HFFc6 (cell line): ENCODE measurements at regions not wholly inside any gene's neighbourhood (a gene's known extent, or its start where the extent isn't known, plus 50 kb on each side); places are given as distances from the start of the nearest gene placed in this dataset.

ENCODE experiments used
- DNase-seq: peaks from one replicate; pipeline ENCODE4 v3.0.0-alpha.2; 2018
- H3K27ac Mint-ChIP-seq: 2 replicates; pipeline ENCODE4 v1.8.0; 2020; ENCODE audit warnings: mild to moderate bottlenecking, mixed read lengths
- H3K27me3 Mint-ChIP-seq: 2 replicates; pipeline ENCODE4 v1.8.0; 2021; ENCODE audit warnings: mild to moderate bottlenecking, moderate library complexity, mixed read lengths; ENCODE audit not compliant: insufficient read depth
- H3K36me3 Mint-ChIP-seq: 2 replicates; pipeline ENCODE4 v1.8.0; 2021; ENCODE audit warnings: low read depth, mixed read lengths
- H3K4me1 Mint-ChIP-seq: 2 replicates; pipeline ENCODE4 v1.8.0; 2020; ENCODE audit warnings: low read depth, mixed read lengths
- H3K4me3 Mint-ChIP-seq: 2 replicates; pipeline ENCODE4 v1.8.0; 2020; ENCODE audit warnings: mild to moderate bottlenecking, moderate library complexity, mixed read lengths
- H3K9me3 Mint-ChIP-seq: 2 replicates; pipeline ENCODE4 v1.8.0; 2020; ENCODE audit warnings: mild to moderate bottlenecking, mixed read lengths
- TF ChIP-seq, protein P1 (sequence below): fragments of 200-600 bp; sonication (generic); IDR thresholded peaks from 2 replicates; pipeline ENCODE4 v1.5.0; 2021; ENCODE audit warnings: antibody characterized with exemption, mild to moderate bottlenecking

DNA sequence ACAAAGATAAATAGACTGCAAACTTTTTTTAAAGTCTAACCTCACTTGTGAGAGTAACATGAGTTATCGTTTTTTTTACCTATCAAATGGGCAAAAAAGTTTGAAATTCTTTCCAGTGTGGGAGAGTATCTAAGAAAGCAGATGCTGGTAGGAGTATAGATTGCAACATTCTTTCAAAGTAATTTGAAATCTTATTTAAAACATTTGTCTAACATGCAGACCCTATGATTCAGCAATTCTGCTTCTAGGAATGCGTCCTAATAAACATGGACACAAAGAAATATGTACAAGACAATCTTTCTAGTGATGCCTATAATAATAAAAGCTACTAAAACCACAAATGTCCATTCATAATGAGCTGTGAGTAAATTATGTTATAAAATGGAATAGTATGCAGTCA, 110.4 kb upstream of the TMCC3 start:
- TF ChIP-seq, protein P1, sequence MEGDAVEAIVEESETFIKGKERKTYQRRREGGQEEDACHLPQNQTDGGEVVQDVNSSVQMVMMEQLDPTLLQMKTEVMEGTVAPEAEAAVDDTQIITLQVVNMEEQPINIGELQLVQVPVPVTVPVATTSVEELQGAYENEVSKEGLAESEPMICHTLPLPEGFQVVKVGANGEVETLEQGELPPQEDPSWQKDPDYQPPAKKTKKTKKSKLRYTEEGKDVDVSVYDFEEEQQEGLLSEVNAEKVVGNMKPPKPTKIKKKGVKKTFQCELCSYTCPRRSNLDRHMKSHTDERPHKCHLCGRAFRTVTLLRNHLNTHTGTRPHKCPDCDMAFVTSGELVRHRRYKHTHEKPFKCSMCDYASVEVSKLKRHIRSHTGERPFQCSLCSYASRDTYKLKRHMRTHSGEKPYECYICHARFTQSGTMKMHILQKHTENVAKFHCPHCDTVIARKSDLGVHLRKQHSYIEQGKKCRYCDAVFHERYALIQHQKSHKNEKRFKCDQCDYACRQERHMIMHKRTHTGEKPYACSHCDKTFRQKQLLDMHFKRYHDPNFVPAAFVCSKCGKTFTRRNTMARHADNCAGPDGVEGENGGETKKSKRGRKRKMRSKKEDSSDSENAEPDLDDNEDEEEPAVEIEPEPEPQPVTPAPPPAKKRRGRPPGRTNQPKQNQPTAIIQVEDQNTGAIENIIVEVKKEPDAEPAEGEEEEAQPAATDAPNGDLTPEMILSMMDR = no peak
- Mint-ChIP-seq H3K27ac (no peak overlapping the region), H3K4me3 (no peak overlapping the region), H3K27me3 (peaks cover 17% of the 10 kb centered on the region), H3K36me3 (no peaks in the 10 kb centered on the region), H3K9me3 (no peaks in the 10 kb centered on the region), H3K4me1 (peaks cover 10% of the 10 kb centered on the region)
- no peak for DNase-seq

DNA sequence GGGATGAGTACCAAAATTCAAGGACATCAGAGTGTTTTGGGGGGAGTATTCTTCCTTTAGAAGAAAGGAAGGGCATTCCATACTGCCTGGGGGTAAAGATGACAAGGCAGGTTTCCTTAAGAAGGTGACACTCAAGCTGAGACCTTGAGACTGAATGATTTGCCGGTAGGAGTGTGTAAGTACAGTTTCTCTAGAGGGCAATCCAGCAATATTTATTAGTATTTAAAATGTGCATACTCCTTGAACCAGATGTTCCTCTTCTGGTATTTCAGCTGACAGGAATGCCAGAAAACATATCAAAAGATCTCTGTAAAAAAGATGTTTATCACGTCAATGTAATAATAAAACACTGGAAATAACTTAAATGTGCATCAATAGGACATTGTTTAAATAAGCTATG, 106.4 kb upstream of the TMCC3 start:
- TF ChIP-seq, protein P1 = no peak
- no peak overlapping the region for H3K27ac Mint-ChIP-seq
- no peaks in the 10 kb centered on the region for H3K36me3 Mint-ChIP-seq
- H3K4me1 Mint-ChIP-seq = peaks cover 7% of the 10 kb centered on the region
- no peak overlapping the region for H3K4me3 Mint-ChIP-seq
- DNase-seq = no peak
- no peaks in the 10 kb centered on the region for H3K9me3 Mint-ChIP-seq
- H3K27me3 Mint-ChIP-seq = peaks cover 21% of the 10 kb centered on the region

DNA sequence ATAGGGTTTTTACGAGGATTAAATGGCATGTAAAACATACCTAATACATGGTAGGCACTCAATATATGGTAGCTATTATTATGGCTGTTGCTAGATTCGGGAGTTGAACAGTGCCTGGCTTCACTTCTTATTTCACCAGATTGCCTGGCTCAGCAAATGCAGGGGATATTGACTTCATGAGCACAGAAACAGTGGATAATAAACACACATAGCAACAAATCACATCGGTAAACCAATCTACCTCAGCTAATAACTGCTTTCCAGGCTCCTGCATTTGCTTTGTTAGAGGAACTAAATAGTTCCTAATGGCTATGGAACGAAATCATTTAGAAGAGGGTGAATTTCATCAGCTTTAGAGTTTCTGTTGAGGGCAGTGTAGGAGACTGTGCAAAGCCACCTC, 105.2 kb upstream of the TMCC3 start:
- Mint-ChIP-seq H3K4me1 (no peaks in the 10 kb centered on the region), H3K36me3 (no peaks in the 10 kb centered on the region), H3K27ac (no peak overlapping the region), H3K27me3 (peaks cover 26% of the 10 kb centered on the region), H3K4me3 (no peak overlapping the region), H3K9me3 (no peaks in the 10 kb centered on the region)
- DNase-seq = no peak
- TF ChIP-seq, protein P1 = no peak

DNA sequence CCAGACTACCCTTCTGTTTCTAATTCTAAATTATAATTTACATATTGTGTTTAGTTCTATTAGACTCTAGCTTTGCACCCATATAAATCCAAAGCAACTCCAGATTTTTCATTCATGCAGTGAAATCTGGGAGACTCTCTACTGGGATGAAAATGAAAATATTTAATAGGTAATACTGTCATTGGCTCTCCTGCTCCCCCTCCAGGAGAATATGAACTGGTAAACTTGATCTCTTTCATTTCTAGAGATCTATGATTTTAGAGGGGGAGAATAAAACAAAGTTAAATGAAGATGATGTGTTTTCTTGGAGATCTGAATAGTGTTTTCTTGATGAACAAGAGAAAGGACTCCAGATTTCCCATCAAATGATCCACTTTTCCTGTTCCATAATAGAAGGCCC, 104.3 kb upstream of the TMCC3 start:
- Mint-ChIP-seq H3K4me1 (no peaks in the 10 kb centered on the region), H3K27ac (no peak overlapping the region), H3K9me3 (no peaks in the 10 kb centered on the region), H3K36me3 (no peaks in the 10 kb centered on the region), H3K4me3 (no peak overlapping the region), H3K27me3 (peaks cover 26% of the 10 kb centered on the region)
- DNase-seq = no peak
- TF ChIP-seq, protein P1 = peak; percentile 58; the same call in 1 of the 2 replicates

DNA sequence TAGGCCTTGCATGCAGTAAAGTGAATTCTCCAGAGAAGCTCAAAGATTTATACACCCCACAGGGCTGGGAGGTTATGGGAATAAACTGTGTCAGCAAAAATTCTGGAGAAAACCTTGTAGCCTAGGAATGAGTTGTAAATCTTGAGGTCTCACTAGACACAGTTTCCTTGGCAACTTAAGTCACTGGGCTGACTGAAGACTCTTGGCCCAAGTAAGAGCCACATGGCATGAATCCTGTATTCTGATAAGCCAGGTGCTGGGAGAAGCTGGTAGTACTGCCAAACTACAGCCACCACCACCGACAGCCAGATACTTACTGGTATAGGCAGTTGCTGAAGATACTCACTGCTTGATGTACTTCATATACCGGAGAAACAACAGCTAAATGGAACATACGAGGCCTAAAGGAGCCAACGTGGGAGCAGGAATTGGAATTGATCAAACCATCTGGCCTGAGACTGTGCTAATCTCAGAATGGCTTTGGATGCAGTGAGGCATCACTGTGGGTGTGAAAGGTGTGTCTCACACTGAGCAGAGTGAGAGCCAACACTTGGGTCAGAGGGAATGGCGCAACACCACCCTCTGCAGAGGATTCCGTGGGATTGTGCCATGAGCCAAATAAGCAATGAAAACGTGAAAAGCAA, 102.8 kb upstream of the TMCC3 start:
- no peak overlapping the region for H3K4me3 Mint-ChIP-seq
- H3K9me3 Mint-ChIP-seq = no peaks in the 10 kb centered on the region
- TF ChIP-seq, protein P1 = no peak
- H3K27ac Mint-ChIP-seq = no peak overlapping the region
- H3K4me1 Mint-ChIP-seq = no peaks in the 10 kb centered on the region
- DNase-seq = no peak
- H3K36me3 Mint-ChIP-seq = no peaks in the 10 kb centered on the region
- H3K27me3 Mint-ChIP-seq = peaks cover 22% of the 10 kb centered on the region

DNA sequence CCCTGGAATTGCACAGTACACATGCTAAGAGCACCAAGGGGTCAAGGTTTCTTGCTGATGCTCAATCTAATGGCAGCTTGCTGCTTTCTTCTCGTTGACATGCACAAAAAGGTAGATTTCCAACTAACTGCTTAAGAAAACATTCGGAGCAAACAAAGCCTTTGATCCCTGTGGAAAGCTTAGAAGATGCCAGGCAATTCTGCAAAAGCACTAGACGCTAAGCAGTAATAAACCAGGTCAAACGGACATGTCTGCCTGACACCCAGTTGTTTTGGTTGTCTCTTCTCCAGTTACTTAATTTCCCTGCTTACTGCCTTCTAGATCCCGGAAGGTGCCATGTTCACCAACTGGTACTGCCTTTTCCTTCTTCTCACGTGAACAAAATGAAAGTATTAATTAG, 100.5 kb upstream of the TMCC3 start:
- TF ChIP-seq, protein P1 = no peak
- peaks cover 19% of the 10 kb centered on the region for H3K27me3 Mint-ChIP-seq
- H3K4me1 Mint-ChIP-seq = no peaks in the 10 kb centered on the region
- no peak for DNase-seq
- H3K36me3 Mint-ChIP-seq = no peaks in the 10 kb centered on the region
- H3K9me3 Mint-ChIP-seq = no peaks in the 10 kb centered on the region
- no peak overlapping the region for H3K4me3 Mint-ChIP-seq
- H3K27ac Mint-ChIP-seq = no peak overlapping the region
